Activated CD8-positive, alpha-beta T cell treated with anti-CD3 and anti-CD28 coated beads for 36 hours (primary cell): ENCODE measurements at regions not wholly inside any gene's neighbourhood (a gene's known extent, or its start where the extent isn't known, plus 50 kb on each side); places are given as distances from the start of the nearest gene placed in this dataset.

ENCODE experiments used
- ATAC-seq: fragments of 200-7000 bp; cut with Tn5 transposase; one replicate; pipeline ENCODE4 v1.10.0; 2021; ENCODE audit warnings: mild to moderate bottlenecking, moderate library complexity
- CTCF ChIA-PET: fragments of 350-600 bp; sonication (Branson Sonifier 250); formaldehyde crosslinking; loops from one replicate; lab custom pipeline; 2021; ENCODE audit warnings: antibody characterized with exemption; lab: Charles Lee
- POLR2A ChIA-PET: fragments of 350-600 bp; sonication (Branson Sonifier 250); formaldehyde crosslinking; loops from one replicate; lab custom pipeline; 2021; ENCODE audit warnings: antibody characterized with exemption; lab: Charles Lee
- DNase-seq: peaks from one replicate; pipeline ENCODE4 v3.0.0-alpha.2; 2020
- H3K27ac Mint-ChIP-seq: one replicate; pipeline ENCODE4 v1.8.0; 2021; ENCODE audit warnings: mild to moderate bottlenecking, mixed read lengths
- H3K27me3 Mint-ChIP-seq: one replicate; pipeline ENCODE4 v1.8.0; 2021; ENCODE audit warnings: mixed read lengths
- H3K36me3 Mint-ChIP-seq: one replicate; pipeline ENCODE4 v1.8.0; 2021; ENCODE audit warnings: low read depth, mixed read lengths
- H3K4me1 Mint-ChIP-seq: one replicate; pipeline ENCODE4 v1.8.0; 2021; ENCODE audit warnings: low read depth, mixed read lengths
- H3K4me3 Mint-ChIP-seq: one replicate; pipeline ENCODE4 v1.8.0; 2021; ENCODE audit warnings: mild to moderate bottlenecking, moderate library complexity, mixed read lengths
- H3K9me3 Mint-ChIP-seq: one replicate; pipeline ENCODE4 v1.8.0; 2021; ENCODE audit warnings: mixed read lengths
- CTCF ChIP-seq: fragments of 200-600 bp; IDR thresholded peaks from one replicate; pipeline ENCODE4 v1.8.0; 2022; ENCODE audit warnings: antibody characterized with exemption, mild to moderate bottlenecking
- intact Hi-C: fragments of 100-400 bp; cut with micrococcal nuclease; formaldehyde crosslinking; loops from one replicate; pipeline ENCODE4 v1.10.0; 2022

- H3K27ac Mint-ChIP-seq, result no peak overlapping the region
- intact Hi-C loops, result no loop called here
Measured at GRCh38 chr16:11439790-11440656, 94.8 kb downstream of the RMI2 start.

DNA sequence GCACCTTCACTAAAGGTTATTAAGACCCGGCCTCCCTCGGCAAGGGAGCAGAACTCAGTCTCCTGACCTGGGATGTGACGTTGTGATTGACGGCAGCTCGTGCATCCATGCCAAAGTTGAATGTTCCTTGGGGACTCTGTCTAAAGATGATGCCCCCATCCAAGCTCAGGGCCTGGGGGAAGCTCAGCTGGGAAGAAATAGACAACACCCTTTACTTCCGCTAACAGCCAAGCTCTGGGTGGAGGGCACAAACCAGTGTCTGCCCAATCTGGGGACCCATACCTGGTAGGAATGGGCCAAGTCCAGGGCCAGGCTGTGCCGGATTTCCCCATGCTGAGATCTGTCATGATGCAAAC is 95.4 kb downstream of the RMI2 start:
- TF ChIP-seq CTCF, result no peak
- peaks cover 19% of the 10 kb centered on the region for H3K9me3 Mint-ChIP-seq
- DNase-seq, result no peak
- H3K36me3 Mint-ChIP-seq, result no peaks in the 10 kb centered on the region
- intact Hi-C loops, result no loop called here
- no peaks in the 10 kb centered on the region for H3K4me1 Mint-ChIP-seq
- no peaks in the 10 kb centered on the region for H3K27me3 Mint-ChIP-seq
- no peak overlapping the region for H3K4me3 Mint-ChIP-seq
- H3K27ac Mint-ChIP-seq, result no peak overlapping the region
- CTCF ChIA-PET, result interaction anchor here (1.2 to 1.4 kb wide), 2 partner anchors 33 to 45 kb away, joined by 3 to 4 read pairs; no protein-coding TSS in a partner anchor
- POLR2A ChIA-PET, result no interaction called here
- ATAC-seq, result no peak

More at GRCh38 chr16:11439790-11440656, 94.8 kb downstream of the RMI2 start:
- peaks cover 19% of the 10 kb centered on the region for H3K9me3 Mint-ChIP-seq
- no peak for ATAC-seq
- no peaks in the 10 kb centered on the region for H3K36me3 Mint-ChIP-seq
- no peaks in the 10 kb centered on the region for H3K4me1 Mint-ChIP-seq
- no peak for TF ChIP-seq CTCF
- H3K27me3 Mint-ChIP-seq, result no peaks in the 10 kb centered on the region
- ChIA-PET POLR2A (no interaction called here), CTCF (interaction anchor here (1.2 to 1.4 kb wide), 3 partner anchors 33 to 44 kb away, joined by 3 to 4 read pairs (median 3); no protein-coding TSS in a partner anchor)
- no peak overlapping the region for H3K4me3 Mint-ChIP-seq
- no peak for DNase-seq

DNA sequence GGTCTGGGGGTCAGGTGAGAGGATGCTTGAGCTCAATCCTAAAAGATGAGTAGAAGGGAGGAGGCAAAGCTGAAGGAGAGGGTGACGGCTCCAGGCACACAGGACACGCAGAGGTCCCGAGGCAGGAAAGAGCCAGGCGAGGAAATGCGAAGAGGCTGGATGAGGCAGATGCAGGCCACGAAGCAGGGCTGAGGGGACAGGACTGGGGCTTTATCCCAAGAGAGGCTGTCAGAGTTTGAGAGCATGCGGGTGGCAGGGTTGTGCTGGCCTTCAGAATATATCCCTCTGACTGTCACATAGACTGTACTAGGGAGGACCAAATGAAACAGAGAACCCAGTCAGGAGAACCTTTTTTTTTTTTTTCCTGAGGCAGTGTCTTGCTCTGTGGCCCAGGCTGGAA is 100.2 kb downstream of the RMI2 start:
- intact Hi-C loops, result no loop called here
- H3K36me3 Mint-ChIP-seq, result no peaks in the 10 kb centered on the region
- H3K4me3 Mint-ChIP-seq, result no peak overlapping the region
- no peak for DNase-seq
- ChIA-PET CTCF (interaction anchor here (1.3 kb wide), 1 partner anchor 37 kb away, joined by 3 read pairs; no protein-coding TSS in a partner anchor), POLR2A (no interaction called here)
- no peak for ATAC-seq
- H3K9me3 Mint-ChIP-seq, result peaks cover 8% of the 10 kb centered on the region
- no peak for TF ChIP-seq CTCF
- H3K4me1 Mint-ChIP-seq, result no peaks in the 10 kb centered on the region
- no peak overlapping the region for H3K27ac Mint-ChIP-seq
- no peaks in the 10 kb centered on the region for H3K27me3 Mint-ChIP-seq

- no peak for TF ChIP-seq CTCF
- ATAC-seq (no peak), DNase-seq (no peak)
- Mint-ChIP-seq H3K4me1 (no peaks in the 10 kb centered on the region), H3K36me3 (no peaks in the 10 kb centered on the region), H3K9me3 (no peaks in the 10 kb centered on the region), H3K27me3 (no peaks in the 10 kb centered on the region), H3K4me3 (no peak overlapping the region), H3K27ac (no peak overlapping the region)
- POLR2A ChIA-PET, result no interaction called here
- CTCF ChIA-PET, result interaction anchor here (1.1 to 1.3 kb wide), 2 partner anchors 39 to 40 kb away, joined by 3 to 4 read pairs; no protein-coding TSS in a partner anchor
- intact Hi-C loops, result no loop called here
Measured at GRCh38 chr16:11446566-11447119, 101.4 kb downstream of the RMI2 start.

DNA sequence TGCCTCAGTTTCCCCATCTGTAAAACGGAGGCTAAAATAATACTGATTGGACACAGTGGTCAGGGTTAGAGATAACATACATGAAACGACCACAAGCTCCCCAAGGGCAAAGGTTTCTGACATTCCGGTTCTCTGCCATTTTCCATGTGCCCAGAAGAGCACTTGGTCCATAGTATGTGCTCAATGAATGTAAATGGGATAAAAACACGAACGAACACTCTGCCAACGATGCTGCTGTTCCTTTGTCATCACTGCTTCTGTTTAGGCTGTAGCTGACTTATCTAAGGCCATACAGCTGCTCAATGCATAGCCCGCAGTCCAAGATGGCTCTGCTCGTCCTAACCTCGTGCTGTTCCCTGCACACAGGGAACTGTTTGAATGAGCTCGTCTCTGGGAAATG is 102.0 kb downstream of the RMI2 start:
- ChIA-PET CTCF (interaction anchor here (1.1 to 1.3 kb wide), 2 partner anchors 39 to 41 kb away, joined by 3 to 4 read pairs; no protein-coding TSS in a partner anchor), POLR2A (no interaction called here)
- no peaks in the 10 kb centered on the region for H3K9me3 Mint-ChIP-seq
- intact Hi-C loops, result no loop called here
- ATAC-seq (no peak), DNase-seq (no peak)
- no peak for TF ChIP-seq CTCF
- H3K4me1 Mint-ChIP-seq, result no peaks in the 10 kb centered on the region
- H3K27ac Mint-ChIP-seq, result no peak overlapping the region
- H3K27me3 Mint-ChIP-seq, result no peaks in the 10 kb centered on the region
- H3K36me3 Mint-ChIP-seq, result no peaks in the 10 kb centered on the region
- H3K4me3 Mint-ChIP-seq, result no peak overlapping the region
